NCI-H82 (cell line): ENCODE measurements at regions not wholly inside any gene's neighbourhood (a gene's known extent, or its start where the extent isn't known, plus 50 kb on each side); places are given as distances from the start of the nearest gene placed in this dataset.
A peak's percentile ranks its signal among the peaks of the same experiment; 100 is the strongest.

Source experiments
- DNase-seq: peaks from one replicate; lab custom pipeline; 2025; lab: John Stamatoyannopoulos, UW

DNA sequence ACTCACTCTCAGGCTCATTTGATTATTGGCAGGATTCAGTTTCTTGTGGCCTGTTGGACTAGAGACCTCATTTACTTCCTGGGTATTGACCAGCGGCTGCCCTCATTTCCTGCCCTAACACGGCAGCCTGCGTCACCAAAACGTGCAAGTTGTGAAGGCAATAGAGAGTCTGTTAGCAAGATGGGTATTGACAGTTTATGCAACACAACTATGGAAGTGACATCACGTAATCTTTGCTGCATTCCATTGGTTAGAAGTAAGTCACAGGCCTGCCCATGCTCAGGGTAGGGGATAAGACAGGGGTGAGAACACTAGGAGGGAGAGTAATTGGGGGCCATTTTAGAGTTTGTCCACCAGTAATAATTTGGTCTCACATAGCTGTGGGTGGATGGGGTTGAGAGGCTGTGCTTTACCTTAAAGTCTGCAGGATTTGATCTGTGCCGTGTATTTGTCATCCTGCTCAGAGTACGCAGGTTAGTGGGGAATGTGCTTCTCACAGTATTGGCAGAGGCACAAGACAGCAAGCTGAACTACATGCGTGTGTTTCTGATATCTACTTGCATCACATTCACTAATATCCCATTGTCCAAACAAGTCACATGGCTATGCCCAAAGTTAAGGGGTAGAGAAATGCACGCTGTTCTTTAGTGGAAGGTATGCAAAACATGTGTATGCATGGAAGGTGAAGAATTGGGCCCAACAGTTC lies 83.3 kb downstream of the EDEM1 start:
- DNase-seq, result no peak

DNA sequence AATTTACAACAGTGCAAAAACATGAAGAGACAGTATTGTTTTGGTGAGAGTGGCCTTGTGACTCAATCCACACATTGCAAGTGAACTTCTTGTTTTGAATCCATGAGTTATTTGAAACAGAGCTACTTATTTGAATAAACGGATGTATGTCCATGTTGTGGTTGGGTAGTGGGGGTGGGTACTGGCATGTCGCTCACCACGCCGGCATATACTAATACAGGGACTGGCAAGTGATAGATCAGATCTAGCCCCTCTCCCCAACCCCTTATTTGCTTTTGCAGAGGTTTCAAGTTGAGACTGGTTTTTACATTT lies 83.8 kb downstream of the EDEM1 start:
- DNase-seq, result no peak

DNA sequence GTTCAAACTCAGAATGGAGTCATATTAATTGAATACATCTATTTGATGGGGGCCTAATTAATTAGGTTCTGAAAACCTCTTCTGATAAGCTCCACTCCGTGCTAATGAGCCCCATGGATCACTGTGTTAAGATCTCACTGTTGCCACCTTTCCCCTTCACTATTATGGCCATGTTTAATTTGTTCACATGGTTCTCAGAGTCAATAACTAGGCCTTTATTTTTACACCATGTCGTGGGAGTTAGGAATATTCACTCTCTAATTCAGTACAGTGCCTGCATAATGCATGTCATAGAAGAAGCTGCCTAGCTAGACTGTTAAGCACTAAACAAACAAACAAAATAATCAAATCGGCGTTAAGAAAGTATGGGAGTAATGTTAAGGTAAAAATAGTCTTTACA lies 84.9 kb downstream of the EDEM1 start:
- no peak for DNase-seq

DNA sequence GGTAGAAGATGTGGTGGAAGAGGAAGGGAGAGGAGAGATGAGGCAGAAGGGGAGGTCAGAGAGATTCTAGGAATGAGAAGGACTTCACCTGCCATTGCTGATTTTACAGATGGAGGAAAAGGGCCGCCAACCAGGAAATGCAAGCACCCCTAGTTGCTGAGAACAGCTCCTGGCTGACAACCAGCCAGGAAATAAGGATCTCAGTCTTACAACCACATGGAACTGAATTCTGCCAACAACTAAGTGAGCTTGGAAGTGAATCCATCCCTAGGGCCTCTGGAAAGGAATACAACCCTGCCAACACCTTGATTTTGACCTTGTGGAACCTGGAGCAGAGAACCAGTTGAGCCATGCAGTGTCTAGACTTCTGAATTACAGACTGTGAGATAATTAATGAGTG lies 86.6 kb downstream of the EDEM1 start:
- DNase-seq, result no peak

DNA sequence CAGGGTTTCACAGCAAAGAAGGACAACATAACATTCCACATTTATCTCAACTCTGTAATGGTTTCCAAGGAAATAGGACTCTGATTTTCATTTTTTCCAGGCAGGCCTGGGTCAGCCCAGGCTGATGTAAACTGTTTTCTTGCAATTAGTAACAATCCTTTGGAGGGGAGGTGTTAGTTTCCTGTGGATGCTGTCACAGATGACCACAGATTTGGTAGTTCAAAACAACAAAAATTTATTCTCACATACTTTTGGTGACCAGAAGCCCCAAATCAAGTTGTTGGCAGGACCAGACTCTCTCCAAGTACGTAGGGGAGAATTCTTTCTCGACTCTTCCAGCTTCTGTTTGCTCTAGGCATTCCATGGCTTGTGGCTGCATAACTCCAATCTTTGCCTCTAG lies 88.0 kb downstream of the EDEM1 start:
- no peak for DNase-seq

DNA sequence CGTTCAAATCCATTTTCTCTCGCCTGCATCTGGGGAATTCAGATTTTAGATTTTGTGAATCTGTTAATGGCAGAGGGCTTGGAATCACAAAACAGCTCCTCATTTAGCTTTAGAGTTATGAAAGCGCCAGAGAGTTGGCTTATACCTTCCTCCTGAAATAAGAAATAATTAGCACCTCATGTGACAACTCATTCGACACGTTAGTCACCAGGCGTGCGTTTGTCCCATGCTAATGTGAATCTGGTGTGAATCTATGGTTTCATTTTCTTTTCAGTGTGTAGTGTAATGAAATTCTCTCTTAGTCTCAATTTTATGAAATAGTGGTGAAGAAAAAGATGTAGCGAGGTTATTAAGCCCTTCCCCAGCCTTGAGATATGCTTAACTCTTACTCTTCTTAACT lies 89.4 kb downstream of the EDEM1 start:
- DNase-seq, result no peak

DNA sequence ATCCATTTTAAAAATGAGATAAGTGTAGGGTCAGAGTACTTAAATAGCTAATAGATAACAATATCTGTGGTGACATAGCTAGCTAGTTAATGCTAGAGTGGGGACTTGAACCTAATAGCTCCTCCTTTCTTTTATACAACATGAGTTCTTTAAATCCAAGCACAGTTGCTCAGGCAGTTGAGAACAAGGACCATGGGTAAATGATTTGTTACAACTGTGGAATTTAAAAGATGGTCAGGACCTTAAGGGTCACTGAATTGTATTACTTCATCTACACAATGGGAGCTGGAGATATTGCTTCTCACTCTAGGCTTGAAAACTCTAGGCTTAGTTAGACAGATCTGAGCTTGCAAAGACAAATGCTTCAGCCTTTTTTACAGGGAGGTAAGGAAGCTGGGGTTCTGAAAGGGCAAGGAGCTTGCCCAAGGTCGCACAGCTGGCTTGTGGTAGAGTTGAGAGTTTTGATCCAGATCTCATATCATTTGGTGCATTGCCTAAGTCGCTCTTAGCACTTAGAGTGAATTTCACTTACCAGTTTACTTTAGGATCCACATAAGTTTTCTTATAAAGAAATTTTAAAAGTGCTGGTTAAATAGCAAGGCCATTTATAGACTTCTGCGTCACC lies 90.2 kb downstream of the EDEM1 start:
- DNase-seq, result no peak

- DNase-seq, result no peak
Observed at GRCh38 chr3:5278666-5279065, 91.2 kb downstream of the EDEM1 start.

GRCh38 chr3:5282703-5283102 lies 95.2 kb downstream of the EDEM1 start:
- DNase-seq, result no peak

DNA sequence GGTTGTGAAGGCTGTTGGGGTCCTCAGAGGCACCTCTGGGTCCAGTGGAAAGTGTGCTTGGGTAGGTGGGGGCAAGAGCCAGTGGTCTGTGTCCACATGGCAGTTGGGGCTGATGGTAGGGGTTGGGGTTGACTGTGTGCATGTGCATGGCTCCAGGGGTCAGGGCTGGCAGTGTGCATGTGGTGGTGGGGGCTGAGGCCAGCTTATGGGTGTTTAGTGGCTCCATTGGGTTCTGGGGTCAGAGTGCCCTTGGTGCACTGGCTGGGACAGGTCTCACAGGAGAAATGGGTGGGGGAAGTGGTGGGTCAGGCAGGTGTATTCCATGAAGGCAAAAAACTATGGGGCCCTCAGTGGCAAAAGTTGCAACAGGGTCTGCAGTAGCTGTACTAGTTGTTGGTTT lies 97.9 kb downstream of the EDEM1 start:
- no peak for DNase-seq

DNA sequence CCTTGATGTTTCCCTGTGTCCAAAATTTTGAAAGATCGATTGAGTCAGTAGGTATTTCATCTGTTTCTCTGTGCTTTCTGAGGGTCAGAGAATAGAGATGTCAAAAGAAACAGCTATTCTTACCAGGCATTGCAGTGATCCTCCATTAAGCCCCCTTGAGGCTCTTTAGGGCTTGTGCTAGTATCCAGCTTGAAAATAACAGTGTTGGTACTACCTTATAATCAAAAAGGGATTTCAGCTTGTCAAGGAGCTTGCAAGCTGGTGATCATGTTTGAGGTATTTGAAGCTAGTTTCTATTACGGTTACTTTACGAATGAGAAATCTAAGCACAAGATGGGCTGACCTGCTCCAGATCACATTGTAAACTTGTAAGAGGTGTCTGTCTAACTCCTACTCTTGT lies 103.4 kb downstream of the EDEM1 start:
- DNase-seq, result no peak

DNA sequence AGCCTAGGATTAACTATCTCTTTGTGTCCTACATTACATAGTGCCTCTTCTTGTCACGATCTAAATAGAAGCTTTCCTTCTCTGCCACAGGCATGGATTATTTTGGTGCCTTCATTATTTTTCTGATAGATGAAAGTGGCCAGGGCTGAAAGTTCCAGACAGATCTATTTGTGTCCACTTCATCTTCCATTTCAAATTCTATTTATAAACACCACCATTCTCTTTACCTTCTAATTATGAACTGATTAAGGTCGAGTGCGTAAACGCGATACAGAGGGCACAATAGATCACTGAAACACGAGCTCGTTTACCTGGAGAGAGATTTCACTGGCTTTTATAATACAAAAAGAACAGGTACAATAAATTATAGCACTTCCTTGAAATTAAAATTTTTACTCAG lies 105.0 kb downstream of the EDEM1 start:
- DNase-seq, result no peak

GRCh38 chr3:5293207-5293606 lies 105.7 kb downstream of the EDEM1 start:
- no peak for DNase-seq

- no peak for DNase-seq
Observed at GRCh38 chr3:5294356-5294755, 106.8 kb downstream of the EDEM1 start.

GRCh38 chr3:5295191-5295690 lies 107.7 kb downstream of the EDEM1 start:
- DNase-seq, result no peak

- no peak for DNase-seq
Observed at GRCh38 chr3:5296362-5296761, 108.9 kb downstream of the EDEM1 start.

- no peak for DNase-seq
Observed at GRCh38 chr3:5297895-5298294, 110.4 kb downstream of the EDEM1 start.

GRCh38 chr3:5298453-5298852 lies 110.9 kb downstream of the EDEM1 start:
- DNase-seq, result no peak

GRCh38 chr3:5299161-5299560 lies 111.7 kb downstream of the EDEM1 start:
- peak; percentile 1 for DNase-seq

DNA sequence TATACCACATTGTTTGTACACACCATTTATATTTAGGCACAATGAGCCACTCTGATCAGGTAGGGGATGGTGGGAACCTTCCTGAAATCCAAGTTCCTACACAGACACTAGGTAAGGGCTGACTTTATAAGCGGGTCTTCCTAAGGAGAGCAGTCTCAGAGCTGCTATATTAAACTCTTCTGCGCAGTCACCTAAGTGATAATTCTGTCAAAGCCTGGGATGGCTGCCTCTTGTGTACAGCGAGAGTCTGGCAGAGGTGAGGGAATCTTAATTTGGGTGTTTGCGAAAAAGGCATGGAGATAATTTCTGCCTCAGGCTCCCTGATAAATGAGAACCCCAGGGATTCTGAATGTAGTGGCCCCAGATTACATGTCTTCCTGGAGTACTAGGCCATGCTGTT lies 113.1 kb downstream of the EDEM1 start:
- no peak for DNase-seq

GRCh38 chr3:5301651-5302297 lies 114.3 kb downstream of the EDEM1 start:
- DNase-seq, result no peak

DNA sequence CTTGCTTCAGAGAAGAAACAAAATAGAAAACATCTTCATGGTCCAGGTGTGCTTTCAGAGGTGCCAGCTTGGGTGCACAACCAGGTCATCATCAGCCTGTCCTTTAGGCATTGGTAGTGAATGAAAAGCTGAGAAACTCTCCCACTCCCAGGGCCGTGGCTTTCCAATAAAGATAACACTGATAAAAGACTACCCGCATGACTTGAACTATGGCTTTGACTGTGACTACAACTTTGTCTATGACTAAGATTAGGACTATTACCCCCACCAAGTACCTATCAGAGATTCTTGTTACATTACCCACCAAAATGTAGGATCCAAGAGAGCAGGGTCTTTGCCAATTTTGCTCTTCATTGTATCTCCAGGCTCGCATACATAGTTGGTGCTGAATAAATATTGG lies 115.2 kb downstream of the EDEM1 start:
- DNase-seq, result no peak

DNA sequence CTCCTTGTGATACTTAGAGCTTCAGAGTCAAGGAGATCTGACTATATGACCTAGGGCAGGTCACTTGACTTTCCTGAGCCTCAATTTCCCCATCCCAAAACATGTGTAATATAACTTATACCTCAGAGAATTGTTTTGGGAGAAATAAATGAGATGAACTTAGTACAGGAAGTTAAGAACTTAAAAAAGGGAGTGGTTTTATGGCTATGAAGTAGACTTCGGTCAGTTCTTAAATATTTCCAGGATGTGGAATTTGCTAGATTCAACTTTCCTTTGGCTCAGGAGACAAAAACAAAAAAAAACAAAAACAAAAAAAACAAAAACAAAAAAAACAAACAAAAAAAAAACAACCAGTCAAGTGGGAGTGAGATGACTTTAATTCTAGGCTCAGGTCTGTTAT lies 116.7 kb downstream of the EDEM1 start:
- no peak for DNase-seq
